ENCODE measurements at regions not wholly inside any gene's neighbourhood (a gene's known extent, or its start where the extent isn't known, plus 50 kb on each side); places are given as distances from the start of the nearest gene placed in this dataset.

DNA sequence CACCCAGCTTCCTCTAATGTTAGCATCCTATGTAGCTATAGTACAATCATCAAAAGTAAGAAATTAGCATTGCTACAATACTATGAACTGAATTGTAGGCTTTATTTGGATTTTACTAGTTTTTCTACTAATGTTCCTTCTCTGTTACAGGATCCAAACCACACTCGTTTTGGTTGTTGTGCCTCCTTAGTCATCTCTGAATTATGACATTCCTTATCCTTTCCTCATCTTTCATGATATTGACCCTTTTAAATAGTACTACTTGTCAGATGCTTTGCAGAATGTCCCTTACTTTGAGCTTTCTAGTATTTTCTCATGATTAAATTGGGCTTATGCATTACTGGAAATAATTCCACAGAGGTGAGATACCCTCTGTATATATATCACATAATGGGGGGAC is 265.4 kb downstream of the VPS13C start:
- Histone ChIP-seq H3K4me1 (ENCODE audit: insufficient read depth, low read length) (no peaks in the 10 kb centered on the region), H2BK12ac (ENCODE audit: insufficient read length, low read depth, low read length) (no peak overlapping the region), H4K5ac (ENCODE audit: insufficient read length, low read depth, low read length) (no peak overlapping the region), H3K9ac (ENCODE audit: extremely low read depth, insufficient read length, low read length) (no peak overlapping the region), H3K79me1 (ENCODE audit: insufficient read depth, low read depth, low read length, poor library complexity, severe bottlenecking) (no peaks in the 10 kb centered on the region), H2BK5ac (ENCODE audit: insufficient read length, low read length) (no peak overlapping the region), H2BK120ac (ENCODE audit: low read depth, low read length, poor library complexity, severe bottlenecking) (no peak overlapping the region), H3K9me3 (ENCODE audit: control insufficient read depth, low read depth, low read length) (no peaks in the 10 kb centered on the region), H3K23me2 (ENCODE audit: insufficient read length, low read depth, low read length, poor library complexity, severe bottlenecking) (no peaks in the 10 kb centered on the region), H3K23ac (ENCODE audit: insufficient read length, low read depth, low read length) (no peak overlapping the region), H3K27ac (ENCODE audit: insufficient read length, low read depth, low read length) (no peak overlapping the region), H3K4ac (ENCODE audit: low read depth, low read length) (no peak overlapping the region), H4K20me1 (ENCODE audit: control insufficient read depth, insufficient read depth, insufficient read length) (no peaks in the 10 kb centered on the region), H3K56ac (ENCODE audit: insufficient read length, low read depth, low read length) (no peak overlapping the region), H3K79me2 (ENCODE audit: insufficient read depth, low read length) (no peaks in the 10 kb centered on the region), H4K91ac (ENCODE audit: insufficient read length, low read depth, low read length) (no peak overlapping the region), H2AK5ac (ENCODE audit: insufficient read length, low read length) (no peak overlapping the region), H3T11ph (ENCODE audit: low read length) (no peak overlapping the region), H3K4me2 (ENCODE audit: insufficient read depth, insufficient read length, low read length) (no peak overlapping the region), H3K27me3 (ENCODE audit: insufficient read depth, low read length) (no peaks in the 10 kb centered on the region), H3K14ac (ENCODE audit: insufficient read depth, low read length) (no peak overlapping the region), H4K8ac (replicated peaks; ENCODE audit: insufficient read length, low read depth, low read length) (no peak overlapping the region), H2AFZ (ENCODE audit: low read length) (no peak overlapping the region), H2BK15ac (ENCODE audit: low read depth, low read length) (no peak overlapping the region), H2BK20ac (ENCODE audit: low read depth, low read length, poor library complexity, severe bottlenecking) (no peak overlapping the region), H3K18ac (ENCODE audit: insufficient read length, low read depth, low read length) (no peak overlapping the region)
- DNase-seq = no peak
- Mint-ChIP-seq H3K4me3 (no peak overlapping the region), H3K27ac (no peak overlapping the region), H3K4me1 (no peaks in the 10 kb centered on the region), H3K36me3 (ENCODE audit: insufficient read depth in 1 of 3, low read depth in 3 of 3) (no peaks in the 10 kb centered on the region), H3K27me3 (ENCODE audit: low read depth) (peaks cover 2% of the 10 kb centered on the region), H3K9me3 (peaks cover 0 to 2% of the 10 kb centered on the region in 2 experiments; a peak in 1 of 5 replicates)
- no CpG with 5 or more reads among the region's 1 CpG for WGBS (ENCODE audit: extremely low coverage, insufficient read length, low lambda C conversion rate)
- TF ChIP-seq, protein P1, sequence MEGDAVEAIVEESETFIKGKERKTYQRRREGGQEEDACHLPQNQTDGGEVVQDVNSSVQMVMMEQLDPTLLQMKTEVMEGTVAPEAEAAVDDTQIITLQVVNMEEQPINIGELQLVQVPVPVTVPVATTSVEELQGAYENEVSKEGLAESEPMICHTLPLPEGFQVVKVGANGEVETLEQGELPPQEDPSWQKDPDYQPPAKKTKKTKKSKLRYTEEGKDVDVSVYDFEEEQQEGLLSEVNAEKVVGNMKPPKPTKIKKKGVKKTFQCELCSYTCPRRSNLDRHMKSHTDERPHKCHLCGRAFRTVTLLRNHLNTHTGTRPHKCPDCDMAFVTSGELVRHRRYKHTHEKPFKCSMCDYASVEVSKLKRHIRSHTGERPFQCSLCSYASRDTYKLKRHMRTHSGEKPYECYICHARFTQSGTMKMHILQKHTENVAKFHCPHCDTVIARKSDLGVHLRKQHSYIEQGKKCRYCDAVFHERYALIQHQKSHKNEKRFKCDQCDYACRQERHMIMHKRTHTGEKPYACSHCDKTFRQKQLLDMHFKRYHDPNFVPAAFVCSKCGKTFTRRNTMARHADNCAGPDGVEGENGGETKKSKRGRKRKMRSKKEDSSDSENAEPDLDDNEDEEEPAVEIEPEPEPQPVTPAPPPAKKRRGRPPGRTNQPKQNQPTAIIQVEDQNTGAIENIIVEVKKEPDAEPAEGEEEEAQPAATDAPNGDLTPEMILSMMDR (conservative IDR thresholded peaks at IDR 0.05) = no peak
